ENCODE measurements at regions not wholly inside any gene's neighbourhood (a gene's known extent, or its start where the extent isn't known, plus 50 kb on each side); places are given as distances from the start of the nearest gene placed in this dataset.
A peak's percentile ranks its signal among the peaks of the same experiment; 100 is the strongest.
"Not testable (repeated sequence)": the region's sequence is repeated elsewhere in the genome, so short reads cannot be mapped to it uniquely, and the experiment has no call there.

DNA sequence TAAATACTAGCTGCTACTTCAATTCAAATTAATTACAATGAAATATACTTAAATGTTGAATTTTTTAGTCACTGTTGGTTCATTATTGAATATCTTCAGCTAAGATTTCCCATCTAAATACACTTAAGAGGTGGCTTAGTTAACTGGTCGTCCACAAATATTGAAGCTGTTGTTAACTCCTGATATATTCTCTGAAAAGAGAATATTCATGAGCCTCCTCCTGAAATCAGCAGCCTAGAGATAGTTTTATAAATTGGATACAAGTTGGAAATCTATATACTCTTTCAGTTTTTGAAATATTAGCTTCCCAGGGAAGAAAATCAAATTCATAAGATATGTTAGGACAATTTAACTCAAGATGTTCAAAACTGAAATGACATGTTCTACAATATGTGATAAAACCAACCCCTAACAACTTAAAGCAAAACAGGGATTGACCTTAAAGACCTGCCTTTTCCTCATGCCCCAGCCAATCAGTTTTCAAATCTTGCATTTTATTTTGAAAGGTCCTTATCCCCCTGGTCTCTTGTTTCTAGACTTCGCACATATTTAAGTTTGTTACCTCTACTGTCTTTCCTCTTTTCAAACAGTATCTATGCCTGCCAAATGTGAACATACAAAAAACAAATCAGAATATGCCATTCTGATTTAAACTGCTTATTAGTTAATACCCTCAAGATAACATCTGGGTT, 2784.9 kb downstream of the RPIA start:
- DNase-seq = not testable (repeated sequence)
- H3K27me3 ChIP-seq (ENCODE audit: low read depth) = peaks cover 33% of the 10 kb centered on the region

DNA sequence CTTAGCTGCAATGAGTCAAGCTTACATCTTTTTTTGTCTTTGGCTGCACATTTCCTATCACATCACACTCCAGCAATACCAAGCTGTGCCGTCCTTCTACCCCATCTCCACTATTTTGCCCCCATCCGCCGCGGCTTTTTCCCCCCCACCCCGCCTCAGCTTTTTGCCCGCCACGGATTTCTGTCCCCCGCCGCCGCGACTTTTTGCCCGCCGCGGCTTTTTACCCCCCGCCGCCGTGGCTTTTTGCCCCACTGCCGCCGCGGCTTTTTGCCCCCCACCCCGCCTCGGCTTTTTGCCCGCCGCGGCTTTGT, 2785.4 kb downstream of the RPIA start:
- H3K9me3 ChIP-seq; DNase-seq; ATAC-seq; intact Hi-C loops (cut with DNase I); H3K27ac ChIP-seq; H3K4me3 ChIP-seq; H3K36me3 ChIP-seq; H3K4me1 ChIP-seq: not testable (repeated sequence)
- peaks cover 33% of the 10 kb centered on the region for H3K27me3 ChIP-seq (ENCODE audit: low read depth)

More for the DNA sequence above, 2784.9 kb downstream of the RPIA start:
- H3K4me3 ChIP-seq; ATAC-seq; H3K36me3 ChIP-seq; intact Hi-C loops (cut with DNase I); H3K9me3 ChIP-seq; H3K4me1 ChIP-seq; H3K27ac ChIP-seq: not testable (repeated sequence)

DNA sequence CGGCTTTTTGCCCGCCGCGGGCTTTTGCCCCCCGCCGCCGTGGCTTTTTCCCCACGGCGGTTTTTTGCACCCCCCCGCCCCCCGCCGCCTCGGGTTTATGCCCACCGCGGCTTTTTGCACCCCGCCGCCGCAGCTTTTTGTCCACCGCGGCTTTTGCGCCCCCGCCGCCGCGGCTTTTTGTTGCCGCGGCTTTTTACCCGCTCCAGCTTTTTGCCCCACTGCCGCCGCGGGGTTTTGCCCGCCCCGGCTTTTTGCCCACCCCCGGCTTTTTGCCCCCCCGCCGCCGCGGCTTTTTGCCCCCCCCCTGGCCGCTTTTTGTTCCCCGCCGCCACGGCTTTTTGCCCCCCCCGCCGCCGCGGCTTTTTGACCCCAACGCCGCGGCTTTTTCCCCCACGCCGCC, 2785.8 kb downstream of the RPIA start:
- ATAC-seq; intact Hi-C loops (cut with DNase I); H3K9me3 ChIP-seq; H3K36me3 ChIP-seq; H3K27ac ChIP-seq; H3K4me1 ChIP-seq: not testable (repeated sequence)
- Histone ChIP-seq H3K27me3 (ENCODE audit: low read depth) (peaks cover 35% of the 10 kb centered on the region), H3K4me3 (peak overlapping the region; percentile 45)
- peak; percentile 50 for DNase-seq

- ATAC-seq = peak in 1 of 2 donors; percentile 35
These were observed 2786.5 kb downstream of the RPIA start for GRCh38 chr2:91477731-91478672.

DNA sequence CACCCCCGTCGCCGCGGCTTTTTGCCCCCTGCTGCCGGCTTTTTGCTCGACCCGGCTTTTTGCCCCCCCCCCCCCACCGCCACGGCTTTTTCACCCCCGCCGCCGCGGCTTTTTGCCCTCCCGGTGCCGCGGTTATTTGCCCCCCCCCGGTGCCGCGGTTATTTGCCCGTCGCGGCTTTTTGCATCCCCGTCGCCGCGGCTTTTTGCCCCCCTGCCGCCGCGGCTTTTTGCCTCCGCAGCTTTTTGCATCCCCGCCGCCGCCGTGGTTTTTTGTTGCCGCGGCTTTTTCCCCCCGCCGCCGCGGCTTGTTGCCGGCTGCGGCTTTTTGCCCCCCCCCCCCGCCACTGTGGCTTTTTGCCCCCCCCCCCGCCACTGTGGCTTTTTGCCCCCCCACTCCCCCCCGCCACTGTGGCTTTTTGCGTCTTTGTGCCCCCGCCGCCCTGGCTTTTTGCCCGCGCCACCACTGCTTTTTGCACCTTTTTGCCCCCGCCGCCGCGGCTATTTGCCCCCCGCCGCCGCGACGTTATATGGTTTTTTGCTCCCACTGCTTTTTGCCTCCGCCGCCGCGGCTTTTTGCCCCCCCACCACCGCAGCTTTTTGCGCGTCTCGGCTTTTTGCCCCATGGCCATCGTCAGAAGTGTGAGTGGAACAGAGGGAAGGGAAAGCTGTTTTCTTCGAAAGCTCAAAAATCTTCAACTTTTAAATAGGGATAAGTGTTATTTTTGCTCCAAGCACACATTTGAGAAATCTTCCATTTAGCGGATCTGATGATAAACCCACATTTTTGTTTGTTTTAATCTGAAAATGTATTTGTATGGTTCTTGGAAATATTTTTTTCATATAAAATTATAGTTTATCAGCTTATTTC, 2787.6 kb downstream of the RPIA start:
- ATAC-seq; H3K36me3 ChIP-seq; H3K4me1 ChIP-seq; H3K27ac ChIP-seq; H3K9me3 ChIP-seq; intact Hi-C loops (cut with DNase I): not testable (repeated sequence)
- peak; percentile 51 for DNase-seq
- peaks cover 38% of the 10 kb centered on the region for H3K27me3 ChIP-seq (ENCODE audit: low read depth)
- H3K4me3 ChIP-seq = peak overlapping the region; percentile 45

More at GRCh38 chr2:91477731-91478672, 2786.5 kb downstream of the RPIA start:
- no peaks in the 10 kb centered on the region for H3K36me3 ChIP-seq
- H3K27ac ChIP-seq = no peak overlapping the region
- H3K4me1 ChIP-seq = peaks cover 4% of the 10 kb centered on the region
- peak; percentile 64 for DNase-seq
- TF ChIP-seq, protein P1, sequence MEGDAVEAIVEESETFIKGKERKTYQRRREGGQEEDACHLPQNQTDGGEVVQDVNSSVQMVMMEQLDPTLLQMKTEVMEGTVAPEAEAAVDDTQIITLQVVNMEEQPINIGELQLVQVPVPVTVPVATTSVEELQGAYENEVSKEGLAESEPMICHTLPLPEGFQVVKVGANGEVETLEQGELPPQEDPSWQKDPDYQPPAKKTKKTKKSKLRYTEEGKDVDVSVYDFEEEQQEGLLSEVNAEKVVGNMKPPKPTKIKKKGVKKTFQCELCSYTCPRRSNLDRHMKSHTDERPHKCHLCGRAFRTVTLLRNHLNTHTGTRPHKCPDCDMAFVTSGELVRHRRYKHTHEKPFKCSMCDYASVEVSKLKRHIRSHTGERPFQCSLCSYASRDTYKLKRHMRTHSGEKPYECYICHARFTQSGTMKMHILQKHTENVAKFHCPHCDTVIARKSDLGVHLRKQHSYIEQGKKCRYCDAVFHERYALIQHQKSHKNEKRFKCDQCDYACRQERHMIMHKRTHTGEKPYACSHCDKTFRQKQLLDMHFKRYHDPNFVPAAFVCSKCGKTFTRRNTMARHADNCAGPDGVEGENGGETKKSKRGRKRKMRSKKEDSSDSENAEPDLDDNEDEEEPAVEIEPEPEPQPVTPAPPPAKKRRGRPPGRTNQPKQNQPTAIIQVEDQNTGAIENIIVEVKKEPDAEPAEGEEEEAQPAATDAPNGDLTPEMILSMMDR (IDR thresholded peaks at IDR 0.05) = no peak
- intact Hi-C loops (cut with DNase I) = no loop called here
- H3K9me3 ChIP-seq = no peaks in the 10 kb centered on the region
- peaks cover 38% of the 10 kb centered on the region for H3K27me3 ChIP-seq (ENCODE audit: low read depth)
- peak overlapping the region; percentile 45 for H3K4me3 ChIP-seq

- intact Hi-C loops (cut with DNase I); H3K36me3 ChIP-seq; H3K9me3 ChIP-seq; ATAC-seq; H3K27ac ChIP-seq; H3K4me1 ChIP-seq; DNase-seq; H3K4me3 ChIP-seq: not testable (repeated sequence)
- H3K27me3 ChIP-seq (ENCODE audit: low read depth) = peaks cover 12% of the 10 kb centered on the region
These were observed 2793.8 kb downstream of the RPIA start for GRCh38 chr2:91485226-91485625.

- H3K4me1 ChIP-seq; H3K4me3 ChIP-seq; intact Hi-C loops (cut with DNase I); H3K27me3 ChIP-seq (ENCODE audit: low read depth); DNase-seq; H3K9me3 ChIP-seq; H3K36me3 ChIP-seq; H3K27ac ChIP-seq: not testable (repeated sequence)
- peak; percentile 18 to 65 for ATAC-seq
These were observed 2805.9 kb downstream of the RPIA start for GRCh38 chr2:91497129-91498064.

- ATAC-seq; H3K27me3 ChIP-seq (ENCODE audit: low read depth); intact Hi-C loops (cut with DNase I); H3K9me3 ChIP-seq; DNase-seq; H3K4me3 ChIP-seq; H3K4me1 ChIP-seq; H3K27ac ChIP-seq; H3K36me3 ChIP-seq: not testable (repeated sequence)
These were observed 2806.6 kb downstream of the RPIA start for GRCh38 chr2:91498065-91498449.

GRCh38 chr2:91498513-91499250, 2807.2 kb downstream of the RPIA start:
- H3K27ac ChIP-seq; intact Hi-C loops (cut with DNase I); H3K9me3 ChIP-seq; H3K36me3 ChIP-seq; H3K27me3 ChIP-seq (ENCODE audit: low read depth); H3K4me3 ChIP-seq; H3K4me1 ChIP-seq: not testable (repeated sequence)
- DNase-seq = peak; percentile 64
- peak in 1 of 2 donors; percentile 18 for ATAC-seq

GRCh38 chr2:91499431-91500050, 2808.1 kb downstream of the RPIA start:
- H3K27me3 ChIP-seq (ENCODE audit: low read depth); H3K27ac ChIP-seq; intact Hi-C loops (cut with DNase I); ATAC-seq; H3K9me3 ChIP-seq; DNase-seq; H3K36me3 ChIP-seq; H3K4me3 ChIP-seq; H3K4me1 ChIP-seq: not testable (repeated sequence)
